Retinal pigment epithelial cell (primary cell): ENCODE measurements at regions not wholly inside any gene's neighbourhood (a gene's known extent, or its start where the extent isn't known, plus 50 kb on each side); places are given as distances from the start of the nearest gene placed in this dataset.

Experiments used
- DNase-seq: peaks from one replicate; pipeline ENCODE4 v3.0.0-alpha.2; 2010; ENCODE audit warnings: low read depth
- H3K4me3 ChIP-seq: 2 replicates; pipeline ENCODE4 v1.5.1; 2011; ENCODE audit warnings: mild to moderate bottlenecking, low read length, control low read depth, moderate library complexity
- CTCF ChIP-seq: conservative IDR thresholded peaks from 2 replicates; pipeline ENCODE4 v1.5.1; 2011; ENCODE audit warnings: low read depth, low read length, control low read depth, inconsistent platforms

GRCh38 chr9:16147726-16148125 lies 594.9 kb downstream of the CCDC171 start:
- TF ChIP-seq CTCF = no peak
- H3K4me3 ChIP-seq = no peak overlapping the region

GRCh38 chr9:16150501-16150900 lies 597.7 kb downstream of the CCDC171 start:
- DNase-seq = no peak
- no peak for TF ChIP-seq CTCF
- no peak overlapping the region for H3K4me3 ChIP-seq

More at GRCh38 chr9:16147726-16148125, 594.9 kb downstream of the CCDC171 start:
- no peak for DNase-seq

- no peak for TF ChIP-seq CTCF
- no peak for DNase-seq
- no peak overlapping the region for H3K4me3 ChIP-seq
Observed at GRCh38 chr9:16150938-16151650, 598.3 kb downstream of the CCDC171 start.

- TF ChIP-seq CTCF = no peak
- DNase-seq = no peak
- H3K4me3 ChIP-seq = no peak overlapping the region
Observed at GRCh38 chr9:16152276-16153101, 599.6 kb downstream of the CCDC171 start.

GRCh38 chr9:16153221-16153620 lies 600.4 kb downstream of the CCDC171 start:
- H3K4me3 ChIP-seq = no peak overlapping the region
- DNase-seq = no peak
- TF ChIP-seq CTCF = no peak

- TF ChIP-seq CTCF = no peak
- DNase-seq = no peak
- H3K4me3 ChIP-seq = no peak overlapping the region
Observed at GRCh38 chr9:16153741-16154140, 600.9 kb downstream of the CCDC171 start.
